Right cardiac atrium (tissue), 5 donors: ENCODE measurements at regions not wholly inside any gene's neighbourhood (a gene's known extent, or its start where the extent isn't known, plus 50 kb on each side); places are given as distances from the start of the nearest gene placed in this dataset.
"Not testable (repeated sequence)": the region's sequence is repeated elsewhere in the genome, so short reads cannot be mapped to it uniquely, and the experiment has no call there.

Experiments
- ATAC-seq, 2 donors: fragments of 200-7000 bp; cut with Tn5 transposase; one replicate each; pipeline versions ENCODE4 v1.8.0 to v1.9.1; 2020; ENCODE audit warnings: moderate library complexity in 2 of 2, mild to moderate bottlenecking in 1 of 2
- DNase-seq, 3 donors: peaks; one replicate each; pipeline ENCODE4 v3.0.0-alpha.2; 2020
- H3K27ac ChIP-seq: one replicate; pipeline ENCODE4 v1.5.1; 2013; ENCODE audit warnings: mild to moderate bottlenecking, low read length, control low read depth, moderate library complexity
- H3K27me3 ChIP-seq: one replicate; pipeline ENCODE4 v1.6.1; 2013; ENCODE audit not compliant: control insufficient read depth, insufficient read depth
- H3K4me1 ChIP-seq: one replicate; pipeline ENCODE4 v1.6.1; 2013; ENCODE audit warnings: low read length; ENCODE audit not compliant: control insufficient read depth, insufficient read depth
- H3K4me3 ChIP-seq: one replicate; pipeline ENCODE4 v1.5.1; 2013; ENCODE audit warnings: low read length, control low read depth
- H3K9me3 ChIP-seq: one replicate; pipeline ENCODE4 v1.6.1; 2013; ENCODE audit warnings: low read length; ENCODE audit not compliant: control insufficient read depth
- WGBS: extraction: QIAGEN DNeasy Blood & Tissue Kit; methylation state at CpG from one replicate; pipeline ENCODE4 v1.1.7; 2013; 5-methylcytosine and 5-hydroxymethylcytosine counted together
- intact Hi-C, 4 donors: fragments of 100-400 bp; cut with DNase I; formaldehyde crosslinking; loops; one replicate each; pipeline versions ENCODE4 v1.11.0 to v1.14.0; 2022 to 2023
- donor health status: healthy with polysubstance abuse.
- donor health status: DM: no; HTN: yes; CAD: no.
- donor health status: DM: no; HTN: no; CAD: no.
- donor health status: DM: no; HTN: yes; CAD: no; lungs with severe emphysema.
- donor health status: DM: yes; HTN: yes; CAD: no.

DNA sequence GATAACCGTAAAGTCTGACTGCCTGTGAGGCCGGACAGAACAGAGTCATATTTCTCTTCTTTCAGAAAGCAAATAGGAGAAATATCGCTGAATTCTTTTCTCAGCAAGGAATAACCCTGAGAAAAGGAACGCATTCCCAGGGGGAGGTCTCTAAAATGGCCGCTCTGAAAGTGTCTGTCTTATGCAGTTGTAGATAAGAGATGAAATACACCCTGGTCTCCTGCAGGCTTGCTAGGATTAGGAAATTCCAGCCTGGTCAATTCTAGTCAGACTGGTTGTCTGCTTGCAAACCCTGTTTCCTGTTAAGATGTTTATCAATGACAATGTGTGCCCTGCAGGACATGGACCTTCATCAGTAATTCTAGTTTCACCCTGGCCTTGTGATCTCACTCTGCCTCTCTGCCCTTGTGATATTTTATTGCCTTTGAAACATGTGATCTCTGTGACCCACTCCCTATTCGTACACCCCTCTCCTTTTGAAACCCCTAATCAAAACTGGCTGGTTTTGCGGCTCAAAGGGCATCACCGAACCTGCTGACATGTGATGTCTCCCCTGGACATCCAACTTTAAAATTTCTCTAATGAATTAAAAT is 934.8 kb upstream of the SPRY2 start:
- ATAC-seq, result no peak
- WGBS, result 83% methylated on average over 8 of the region's 8 CpGs
- H3K4me1 ChIP-seq, result no peaks in the 10 kb centered on the region
- no peak overlapping the region for H3K4me3 ChIP-seq
- no peak overlapping the region for H3K27ac ChIP-seq
- no peaks in the 10 kb centered on the region for H3K27me3 ChIP-seq
- intact Hi-C loops, result no loop called here
- no peaks in the 10 kb centered on the region for H3K9me3 ChIP-seq
- DNase-seq, result no peak

DNA sequence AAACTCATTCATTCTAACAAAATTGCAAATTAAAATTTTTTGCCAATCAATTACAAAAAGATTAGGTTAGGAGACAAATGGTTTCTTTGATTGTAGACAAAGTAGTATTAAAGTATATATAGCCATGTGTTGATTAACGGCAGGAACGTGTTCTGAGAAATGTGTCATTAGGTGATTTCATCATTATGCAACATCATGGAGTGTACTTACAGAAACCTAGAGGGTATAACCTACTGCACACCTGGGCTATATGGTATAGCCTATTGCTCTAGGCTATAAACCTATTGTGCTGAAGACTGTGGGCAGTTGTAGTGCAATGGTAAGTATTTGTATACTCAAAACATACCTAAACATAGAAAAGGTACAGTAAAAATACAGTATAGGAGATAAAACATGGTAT is 906.8 kb upstream of the SPRY2 start:
- 87% methylated on average over 2 of the region's 2 CpGs for WGBS
- intact Hi-C loops, result no loop called here
- H3K4me1 ChIP-seq, result no peaks in the 10 kb centered on the region
- ATAC-seq, result no peak
- no peak overlapping the region for H3K4me3 ChIP-seq
- no peak overlapping the region for H3K27ac ChIP-seq
- H3K27me3 ChIP-seq, result no peaks in the 10 kb centered on the region
- DNase-seq, result no peak
- no peaks in the 10 kb centered on the region for H3K9me3 ChIP-seq

DNA sequence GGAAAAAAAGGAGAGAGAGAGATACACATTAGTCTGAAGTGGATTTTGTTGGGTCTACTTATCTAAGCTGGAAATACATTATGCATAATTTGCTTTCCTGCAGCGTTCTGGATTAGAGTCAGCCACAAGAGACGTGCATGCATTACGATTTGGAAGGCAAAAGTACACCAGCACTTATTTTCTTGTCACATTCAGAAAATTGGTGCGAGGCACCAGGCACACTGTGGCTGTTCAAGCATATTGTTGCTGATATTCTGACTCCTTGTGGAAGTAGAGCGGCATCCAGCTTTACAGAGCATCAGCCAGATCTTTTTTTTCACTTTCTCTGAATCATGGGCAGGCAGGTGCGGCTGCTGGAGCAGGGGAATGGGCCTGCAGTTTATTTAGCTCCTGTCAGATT is 905.6 kb upstream of the SPRY2 start:
- DNase-seq, result no peak

DNA sequence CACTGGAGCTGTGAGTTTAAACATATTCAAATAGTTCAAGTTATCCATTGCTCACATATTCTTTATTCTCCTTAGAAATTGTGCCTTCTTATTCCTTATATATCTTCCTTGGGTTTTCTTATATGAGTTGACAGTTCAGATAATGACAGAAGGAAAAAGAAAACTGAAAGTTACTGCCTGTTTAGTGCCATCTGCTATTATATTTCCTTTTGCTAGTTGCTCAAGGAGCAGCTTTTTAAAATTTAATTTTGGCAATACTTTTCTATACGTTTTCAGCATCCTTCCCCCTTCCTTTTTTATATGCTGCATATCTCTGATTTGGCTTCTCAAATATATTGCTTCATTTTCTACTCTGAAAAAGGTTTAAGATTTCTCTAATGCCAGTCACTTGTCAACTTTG is 903.1 kb upstream of the SPRY2 start:
- no peak for ATAC-seq
- WGBS, result 40% methylated on average over 1 of the region's 1 CpG
- H3K9me3 ChIP-seq, result no peaks in the 10 kb centered on the region
- intact Hi-C loops, result no loop called here
- H3K4me1 ChIP-seq, result no peaks in the 10 kb centered on the region
- H3K4me3 ChIP-seq, result no peak overlapping the region
- no peak overlapping the region for H3K27ac ChIP-seq
- H3K27me3 ChIP-seq, result no peaks in the 10 kb centered on the region
- no peak for DNase-seq

More for the DNA sequence above, 905.6 kb upstream of the SPRY2 start:
- H3K27me3 ChIP-seq, result no peaks in the 10 kb centered on the region
- intact Hi-C loops, result no loop called here
- H3K9me3 ChIP-seq, result no peaks in the 10 kb centered on the region
- 83% methylated on average over 6 of the region's 6 CpGs for WGBS
- no peak overlapping the region for H3K27ac ChIP-seq
- H3K4me3 ChIP-seq, result no peak overlapping the region
- no peak for ATAC-seq
- no peaks in the 10 kb centered on the region for H3K4me1 ChIP-seq

DNA sequence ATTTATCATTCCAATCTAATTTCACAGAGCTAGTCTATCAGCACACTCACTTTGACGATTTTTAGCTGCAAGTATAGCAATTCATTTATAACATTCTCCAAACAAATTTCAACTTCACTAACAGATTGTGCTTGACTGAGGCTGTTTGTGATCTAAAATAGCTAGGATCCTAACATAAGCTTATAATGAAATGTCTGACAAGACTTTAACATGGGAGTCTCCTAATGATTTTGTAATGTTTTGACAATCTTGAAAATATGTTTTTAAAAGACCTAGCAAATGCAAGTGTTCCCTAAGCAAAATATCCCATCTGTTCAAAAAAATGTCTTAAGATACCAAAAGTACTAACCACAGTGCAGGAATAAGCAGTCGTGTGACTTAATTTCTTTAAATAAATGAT is 889.5 kb upstream of the SPRY2 start:
- 65% methylated on average over 2 of the region's 2 CpGs for WGBS
- DNase-seq (no peak), ATAC-seq (no peak)
- H3K27ac ChIP-seq, result no peak overlapping the region
- H3K4me1 ChIP-seq, result no peaks in the 10 kb centered on the region
- no peaks in the 10 kb centered on the region for H3K27me3 ChIP-seq
- no peak overlapping the region for H3K4me3 ChIP-seq
- no peaks in the 10 kb centered on the region for H3K9me3 ChIP-seq
- intact Hi-C loops, result no loop called here

DNA sequence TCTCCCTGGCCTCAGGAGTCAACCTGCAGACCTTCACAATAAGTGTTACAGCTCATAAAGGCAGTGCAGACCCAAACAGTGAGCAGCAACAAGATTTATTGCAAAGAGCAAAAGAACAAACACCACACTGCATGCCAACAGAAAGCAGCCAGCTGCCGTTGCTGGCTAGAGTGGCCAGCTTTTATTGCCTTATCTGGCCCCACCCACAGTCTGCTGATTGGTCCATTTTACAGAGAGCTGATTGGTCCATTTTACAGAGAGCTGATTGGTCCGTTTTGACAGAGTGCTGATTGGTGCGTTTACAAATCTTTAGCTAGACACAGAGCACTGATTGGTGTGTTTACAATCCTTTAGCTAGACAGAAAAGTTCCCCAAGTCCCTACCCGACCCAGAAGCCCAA is 885.9 kb upstream of the SPRY2 start:
- intact Hi-C loops, H3K4me1 ChIP-seq: not testable (repeated sequence)
- 71% methylated on average over 4 of the region's 4 CpGs for WGBS

DNA sequence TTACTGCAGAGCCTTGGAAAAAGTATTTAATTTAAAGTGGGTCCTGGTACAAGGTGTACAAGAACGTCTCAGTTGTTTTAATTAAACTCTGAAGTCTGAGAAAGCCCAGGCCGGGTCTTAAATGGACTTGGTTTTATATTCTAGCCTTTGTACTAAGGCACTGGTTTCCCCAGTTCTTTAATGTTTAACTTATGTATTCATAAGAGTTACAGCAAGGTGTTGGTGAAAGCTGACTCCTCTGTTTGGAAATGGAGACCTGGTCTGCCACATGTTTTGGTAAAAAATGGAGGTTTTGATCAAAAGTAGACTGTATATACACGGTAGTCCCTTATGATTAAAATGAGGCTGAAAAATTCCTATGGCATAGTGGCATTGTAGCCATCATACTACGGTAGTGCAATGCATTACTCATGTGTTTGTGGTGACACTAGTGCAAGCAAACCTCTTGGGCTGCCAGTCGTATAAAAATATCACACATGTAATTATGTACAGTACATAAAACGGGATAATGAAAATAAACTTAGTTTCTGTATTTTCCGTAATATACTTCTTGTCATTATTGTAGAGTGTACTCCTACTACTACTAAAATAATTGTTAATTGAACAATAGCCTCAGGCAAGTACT is 883.4 kb upstream of the SPRY2 start:
- H3K4me3 ChIP-seq, result no peak overlapping the region
- H3K9me3 ChIP-seq, result no peaks in the 10 kb centered on the region
- ATAC-seq, result no peak
- no peak for DNase-seq
- no peaks in the 10 kb centered on the region for H3K4me1 ChIP-seq
- no peak overlapping the region for H3K27ac ChIP-seq
- 80% methylated on average over 7 of the region's 7 CpGs for WGBS
- intact Hi-C loops, result no loop called here
- H3K27me3 ChIP-seq, result no peaks in the 10 kb centered on the region

More for the DNA sequence above, 885.9 kb upstream of the SPRY2 start:
- not testable (repeated sequence) for H3K27me3 ChIP-seq, H3K9me3 ChIP-seq, ATAC-seq, H3K27ac ChIP-seq, DNase-seq, H3K4me3 ChIP-seq

DNA sequence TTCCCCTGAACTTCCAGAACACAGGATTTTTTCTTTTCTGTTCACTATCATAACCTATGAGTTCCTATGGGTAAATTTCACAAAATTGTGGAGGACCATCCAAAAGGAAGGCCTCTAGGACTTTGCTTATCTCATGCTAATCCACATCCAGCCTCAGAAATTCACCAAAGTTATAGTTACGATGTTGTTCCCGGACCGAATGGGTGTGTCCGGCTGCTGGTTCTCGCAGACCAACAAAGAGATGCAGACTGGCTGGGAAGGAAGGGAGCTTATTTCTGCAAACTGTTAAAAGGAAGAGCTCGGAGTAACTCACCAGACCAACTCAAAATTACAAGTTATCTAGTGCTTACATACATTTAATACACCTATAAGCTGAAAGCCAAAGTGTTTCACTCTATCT is 882.9 kb upstream of the SPRY2 start:
- no peaks in the 10 kb centered on the region for H3K9me3 ChIP-seq
- intact Hi-C loops, result no loop called here
- H3K4me3 ChIP-seq, result no peak overlapping the region
- ATAC-seq, result no peak
- H3K27ac ChIP-seq, result no peak overlapping the region
- WGBS, result 77% methylated on average over 6 of the region's 6 CpGs
- no peaks in the 10 kb centered on the region for H3K4me1 ChIP-seq
- no peaks in the 10 kb centered on the region for H3K27me3 ChIP-seq
- no peak for DNase-seq

DNA sequence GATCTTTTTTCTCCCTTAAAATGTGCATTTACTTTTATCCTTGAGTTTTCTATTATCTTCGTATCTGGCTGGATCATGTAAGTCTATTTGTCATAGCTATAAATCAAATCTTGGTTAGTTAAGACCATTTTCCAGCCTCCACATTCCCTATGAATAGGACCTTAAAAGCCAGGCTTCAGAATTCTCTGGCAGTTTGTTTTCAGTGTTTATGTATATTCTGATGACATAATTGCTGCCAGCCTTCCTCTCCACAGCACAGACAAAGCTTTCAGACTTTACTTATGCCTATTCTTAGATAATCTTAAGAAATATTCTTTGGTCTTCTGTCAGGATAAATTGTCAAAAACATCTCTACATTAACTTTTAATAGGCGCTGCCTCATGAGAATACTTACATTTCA is 870.8 kb upstream of the SPRY2 start:
- Histone ChIP-seq H3K27me3 (no peaks in the 10 kb centered on the region), H3K4me1 (no peaks in the 10 kb centered on the region), H3K9me3 (no peaks in the 10 kb centered on the region), H3K4me3 (no peak overlapping the region), H3K27ac (no peak overlapping the region)
- WGBS, result 84% methylated on average over 2 of the region's 2 CpGs
- DNase-seq (no peak), ATAC-seq (no peak)
- intact Hi-C loops, result no loop called here

DNA sequence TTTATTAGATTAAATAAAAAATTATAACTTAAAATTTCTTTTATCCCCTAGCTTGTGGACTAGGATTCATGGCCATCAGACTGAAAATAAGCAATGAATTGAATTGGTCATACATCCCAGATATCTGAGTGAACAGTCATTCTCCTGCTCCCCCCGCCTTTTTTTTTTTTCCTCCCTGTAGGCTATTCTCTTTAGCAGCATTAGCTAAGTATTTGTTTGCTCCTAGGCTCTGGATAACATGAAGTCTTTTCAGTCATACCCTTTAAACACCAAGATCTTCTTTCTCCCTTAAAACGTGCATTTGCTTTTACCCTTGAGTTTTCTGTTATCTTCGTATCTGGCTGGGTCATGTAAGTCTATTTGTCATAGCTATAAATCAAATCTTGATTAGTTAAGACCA is 866.7 kb upstream of the SPRY2 start:
- no peak for DNase-seq
- Histone ChIP-seq H3K27me3 (no peaks in the 10 kb centered on the region), H3K9me3 (no peaks in the 10 kb centered on the region), H3K4me1 (no peaks in the 10 kb centered on the region), H3K27ac (no peak overlapping the region), H3K4me3 (no peak overlapping the region)
- WGBS, result 68% methylated on average over 3 of the region's 3 CpGs
- intact Hi-C loops, result no loop called here
- ATAC-seq, result no peak

DNA sequence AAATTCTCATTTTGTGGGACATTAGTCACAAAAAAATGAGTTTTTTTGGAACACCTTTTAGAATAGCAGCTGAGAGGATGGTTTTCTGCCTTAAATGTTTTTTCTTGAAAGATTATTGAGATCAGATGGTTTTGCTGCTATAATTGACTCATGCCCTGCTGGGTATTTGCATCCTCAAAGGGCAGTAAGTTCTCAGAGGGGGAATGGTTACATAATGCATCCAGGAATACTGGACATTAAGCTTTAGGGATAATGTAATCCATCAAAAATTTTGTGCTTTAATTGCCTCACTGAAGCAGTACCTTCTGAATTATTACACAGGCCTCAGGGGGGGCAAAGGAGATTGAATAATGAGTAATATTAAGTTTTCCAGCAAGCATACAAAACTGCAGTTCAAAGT is 866.3 kb upstream of the SPRY2 start:
- intact Hi-C loops, result no loop called here
- no peaks in the 10 kb centered on the region for H3K9me3 ChIP-seq
- DNase-seq (no peak), ATAC-seq (no peak)
- H3K4me1 ChIP-seq, result no peaks in the 10 kb centered on the region
- no peak overlapping the region for H3K4me3 ChIP-seq
- no peak overlapping the region for H3K27ac ChIP-seq
- no peaks in the 10 kb centered on the region for H3K27me3 ChIP-seq

DNA sequence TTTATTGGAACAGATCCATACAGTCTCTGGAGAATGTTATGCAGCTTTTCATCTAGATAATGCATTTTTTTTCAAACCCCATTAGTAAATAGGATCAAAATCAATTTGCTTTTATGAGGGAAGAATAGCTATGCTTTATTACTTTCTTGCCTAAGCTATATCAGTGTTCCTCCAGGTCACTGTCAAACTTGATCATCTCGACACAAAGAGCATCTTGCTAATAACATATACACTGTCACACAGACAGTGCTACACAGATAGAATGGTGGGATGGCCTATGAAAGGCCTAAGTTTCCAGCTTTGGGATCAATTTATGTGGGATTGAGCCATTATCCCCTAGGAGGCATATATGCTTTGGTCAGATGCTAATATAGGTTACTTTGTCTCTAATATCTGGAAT is 862.9 kb upstream of the SPRY2 start:
- Histone ChIP-seq H3K27me3 (no peaks in the 10 kb centered on the region), H3K9me3 (no peaks in the 10 kb centered on the region), H3K27ac (no peak overlapping the region), H3K4me3 (no peak overlapping the region), H3K4me1 (no peaks in the 10 kb centered on the region)
- ATAC-seq (no peak), DNase-seq (no peak)
- 83% methylated on average over 1 of the region's 1 CpG for WGBS
- intact Hi-C loops, result no loop called here
